Anterior cingulate cortex (tissue), 58 donors: ENCODE measurements at regions not wholly inside any gene's neighbourhood (a gene's known extent, or its start where the extent isn't known, plus 50 kb on each side); places are given as distances from the start of the nearest gene placed in this dataset.
"Not testable (repeated sequence)": the region's sequence is repeated elsewhere in the genome, so short reads cannot be mapped to it uniquely, and the experiment has no call there.

Experiments used
- DNase-seq, 58 donors: peaks; one replicate each; lab custom pipeline; 2025; lab: John Stamatoyannopoulos, UW

- DNase-seq = no peak
These were observed 175.3 kb upstream of the FGF13 start for GRCh38 chrX:138886769-138887168.

GRCh38 chrX:138885886-138886285 lies 174.4 kb upstream of the FGF13 start:
- DNase-seq = no peak

DNA sequence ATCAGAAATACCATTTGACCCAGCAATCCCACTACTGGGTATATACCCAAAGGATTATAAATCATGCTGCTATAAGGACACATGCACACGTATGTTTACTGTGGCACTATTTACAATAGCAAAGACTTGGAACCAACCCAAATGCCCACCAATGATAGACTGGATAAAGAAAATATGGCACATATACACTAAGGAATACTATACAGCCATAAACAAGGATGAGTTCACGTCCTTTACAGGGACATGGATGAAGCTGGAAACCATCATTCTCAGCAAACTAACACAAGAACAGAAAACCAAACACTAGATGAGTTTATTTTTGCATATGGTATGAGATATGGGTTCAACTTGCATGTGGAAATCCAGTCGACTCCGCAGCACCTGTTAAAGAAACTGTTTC lies 168.8 kb upstream of the FGF13 start:
- DNase-seq = not testable (repeated sequence)

- DNase-seq = no peak
These were observed 166.2 kb upstream of the FGF13 start for GRCh38 chrX:138877746-138878145.

- no peak for DNase-seq
These were observed 164.0 kb upstream of the FGF13 start for GRCh38 chrX:138875472-138875871.

DNA sequence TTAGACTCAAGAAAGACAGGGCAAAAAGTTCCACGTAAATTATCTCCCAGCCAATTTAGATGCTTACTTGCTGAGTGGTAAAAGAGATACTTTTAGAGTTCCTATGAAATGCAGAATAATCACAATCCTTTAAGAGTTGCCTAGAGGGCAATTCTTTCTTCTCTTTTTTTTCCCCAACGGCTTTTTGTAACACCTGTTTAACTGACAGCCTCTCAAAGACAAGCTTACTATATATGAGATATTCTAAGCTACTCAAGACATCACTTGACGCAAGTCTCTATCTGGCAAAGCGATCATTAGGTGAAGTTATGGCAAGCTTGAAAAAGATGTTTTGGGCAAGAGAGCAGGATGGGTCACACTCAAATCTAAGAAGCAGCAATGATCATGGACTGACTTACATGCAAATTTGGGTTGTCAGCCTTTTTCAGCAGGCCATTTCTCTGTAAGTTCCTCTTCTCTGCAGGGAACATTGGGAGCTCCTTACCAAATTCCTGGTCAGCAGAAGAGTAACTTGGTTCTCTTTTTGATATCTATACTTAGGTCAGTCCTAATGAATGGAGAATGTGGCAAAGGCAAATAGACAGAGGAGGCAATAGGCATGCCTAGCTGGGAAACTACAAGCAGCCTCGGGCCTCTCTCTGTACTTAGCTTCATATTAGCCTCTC lies 162.9 kb upstream of the FGF13 start:
- no peak for DNase-seq

GRCh38 chrX:138873640-138874039 lies 162.1 kb upstream of the FGF13 start:
- not testable (repeated sequence) for DNase-seq

- no peak for DNase-seq
These were observed 161.0 kb upstream of the FGF13 start for GRCh38 chrX:138872537-138872936.

GRCh38 chrX:138871739-138872138 lies 160.2 kb upstream of the FGF13 start:
- no peak for DNase-seq

GRCh38 chrX:138866643-138867042 lies 155.1 kb upstream of the FGF13 start:
- DNase-seq = no peak

GRCh38 chrX:138865093-138865649 lies 153.7 kb upstream of the FGF13 start:
- no peak for DNase-seq

DNA sequence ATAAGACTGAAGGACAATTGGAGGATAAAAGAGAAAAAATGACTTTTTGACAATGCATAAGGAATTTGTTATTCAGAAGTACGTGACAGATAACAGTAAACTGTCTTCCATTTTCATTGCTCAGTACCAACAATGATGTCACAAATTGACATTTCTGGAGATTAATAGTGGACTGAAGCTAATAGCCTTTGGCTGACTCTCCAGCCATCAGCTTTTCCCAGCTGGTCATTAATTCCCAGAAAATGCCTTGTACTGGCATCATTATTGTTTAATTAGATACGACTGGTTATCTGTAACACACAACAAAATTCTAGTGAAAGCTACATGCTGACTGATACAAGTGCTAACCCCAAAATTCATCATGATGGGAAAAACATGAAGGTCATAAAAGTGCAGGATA lies 147.9 kb upstream of the FGF13 start:
- DNase-seq = no peak

DNA sequence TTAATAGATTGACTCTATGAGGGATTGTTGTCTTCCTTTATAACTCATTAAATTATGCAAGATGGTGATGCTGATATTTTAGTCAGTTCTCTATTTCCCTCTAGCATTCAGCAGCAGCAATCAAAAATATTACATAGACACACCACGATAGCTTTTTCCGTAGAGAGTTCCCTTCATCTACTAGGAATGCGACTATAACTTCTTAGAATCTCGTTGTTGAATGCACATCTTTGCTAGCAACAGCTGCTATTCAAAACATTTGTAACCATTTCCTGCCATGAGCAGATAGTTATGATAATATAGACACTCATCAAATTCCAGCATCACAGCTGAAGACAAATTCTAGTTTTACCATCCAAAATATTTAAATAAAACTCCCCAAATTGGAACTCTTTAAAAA lies 147.4 kb upstream of the FGF13 start:
- no peak for DNase-seq

GRCh38 chrX:138858438-138858837 lies 146.9 kb upstream of the FGF13 start:
- no peak for DNase-seq

- DNase-seq = no peak
These were observed 145.5 kb upstream of the FGF13 start for GRCh38 chrX:138856881-138857604.

GRCh38 chrX:138853936-138854335 lies 142.4 kb upstream of the FGF13 start:
- DNase-seq = no peak

- DNase-seq = no peak
These were observed 138.0 kb upstream of the FGF13 start for GRCh38 chrX:138849521-138849920.

- peak in 1 of 58 donors; percentile 0 for DNase-seq
These were observed 136.4 kb upstream of the FGF13 start for GRCh38 chrX:138847930-138848329.

GRCh38 chrX:138845786-138846185 lies 134.3 kb upstream of the FGF13 start:
- DNase-seq = no peak

DNA sequence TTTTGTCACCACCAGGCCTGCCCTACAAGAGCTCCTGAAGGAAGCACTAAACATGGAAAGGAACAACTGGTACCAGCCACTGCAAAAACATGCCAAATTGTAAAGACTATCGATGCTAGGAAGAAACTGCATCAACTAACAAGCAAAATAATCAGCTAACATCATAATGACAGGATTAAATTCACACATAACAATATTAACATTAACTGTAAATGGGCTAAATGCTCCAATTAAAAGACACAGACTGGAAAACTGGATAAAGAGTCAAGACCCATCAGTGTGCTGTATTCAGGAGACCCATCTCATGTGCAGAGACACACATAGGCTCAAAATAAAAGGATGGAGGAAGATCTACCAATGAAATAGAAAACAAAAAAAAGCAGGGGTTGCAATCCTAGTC lies 95.9 kb upstream of the FGF13 start:
- DNase-seq = not testable (repeated sequence)

DNA sequence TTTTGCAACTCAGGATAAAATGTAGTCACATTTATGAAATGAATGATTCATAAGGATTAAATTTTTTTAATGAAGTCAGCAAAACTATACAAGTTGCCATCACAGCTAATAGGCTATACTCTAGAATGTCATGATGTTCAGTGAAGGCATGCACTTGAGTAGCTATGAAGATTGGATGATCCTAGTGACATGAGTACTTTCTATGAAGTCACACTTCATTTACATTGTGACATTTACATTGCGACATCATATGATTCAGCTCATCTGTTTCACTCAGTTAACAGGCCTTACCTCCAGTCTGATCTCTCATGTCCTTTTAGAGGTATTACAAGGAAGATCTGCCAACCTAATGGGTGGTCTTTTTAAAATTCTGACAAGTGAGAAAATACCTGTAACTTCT lies 82.7 kb upstream of the FGF13 start:
- no peak for DNase-seq

DNA sequence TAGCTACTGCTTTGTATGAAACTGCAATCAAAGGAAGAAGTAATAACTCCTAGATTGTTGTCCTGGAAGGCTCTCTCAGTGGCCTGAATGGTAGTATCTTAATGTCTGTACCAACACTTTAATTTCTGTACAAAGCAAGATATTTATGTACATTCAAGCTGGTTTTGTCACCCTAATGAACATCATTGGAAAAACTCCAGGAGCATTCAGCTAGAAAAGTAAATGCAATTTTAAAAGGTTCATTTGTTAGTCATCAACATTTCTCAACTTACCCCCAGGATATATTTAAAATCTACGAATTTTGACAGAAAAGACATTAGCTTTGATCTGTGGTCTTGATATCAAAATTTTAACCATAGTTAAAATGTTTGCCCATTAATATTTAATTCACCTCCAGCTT lies 80.0 kb upstream of the FGF13 start:
- no peak for DNase-seq
